HTR-8/SVneo (cell line): ENCODE measurements at regions not wholly inside any gene's neighbourhood (a gene's known extent, or its start where the extent isn't known, plus 50 kb on each side); places are given as distances from the start of the nearest gene placed in this dataset.

ENCODE experiments used
- DNase-seq: peaks from one replicate; pipeline ENCODE4 v3.0.0; 2011; ENCODE audit warnings: low spot score, mixed read lengths; ENCODE audit not compliant: insufficient read length
- FAIRE-seq: peaks from 2 replicates; lab custom pipeline; 2011; peaks lifted over from hg19 to GRCh38; lab: Jason Lieb, UNC

GRCh38 chr5:135729321-135729786, 105.1 kb upstream of the SLC25A48 start:
- FAIRE-seq, result no peak
- no peak for DNase-seq

GRCh38 chr5:135724617-135725016, 109.8 kb upstream of the SLC25A48 start:
- DNase-seq (no peak), FAIRE-seq (no peak)

GRCh38 chr5:135723491-135723890, 111.0 kb upstream of the SLC25A48 start:
- no peak for FAIRE-seq
- DNase-seq, result no peak

GRCh38 chr5:135721548-135722090, 112.8 kb upstream of the SLC25A48 start:
- DNase-seq (no peak), FAIRE-seq (no peak)

- DNase-seq (no peak), FAIRE-seq (no peak)
These were observed 114.3 kb upstream of the SLC25A48 start for GRCh38 chr5:135720191-135720590.

- no peak for DNase-seq
- FAIRE-seq, result no peak
These were observed 114.9 kb upstream of the SLC25A48 start for GRCh38 chr5:135719428-135720063.

- no peak for FAIRE-seq
- DNase-seq, result no peak
These were observed 115.8 kb upstream of the SLC25A48 start for GRCh38 chr5:135718651-135719050.

- FAIRE-seq (no peak), DNase-seq (peak; percentile 21)
These were observed 116.3 kb upstream of the SLC25A48 start for GRCh38 chr5:135718151-135718550.

GRCh38 chr5:135715267-135716055, 119.0 kb upstream of the SLC25A48 start:
- FAIRE-seq (no peak), DNase-seq (no peak)

- no peak for DNase-seq
- no peak for FAIRE-seq
These were observed 120.2 kb upstream of the SLC25A48 start for GRCh38 chr5:135714126-135714894.

- no peak for DNase-seq
- no peak for FAIRE-seq
These were observed 121.1 kb upstream of the SLC25A48 start for GRCh38 chr5:135713161-135713915.

GRCh38 chr5:135711911-135712310, 122.6 kb upstream of the SLC25A48 start:
- FAIRE-seq, result no peak

GRCh38 chr5:135710045-135710675, 124.3 kb upstream of the SLC25A48 start:
- DNase-seq (no peak), FAIRE-seq (no peak)

More at GRCh38 chr5:135711911-135712310, 122.6 kb upstream of the SLC25A48 start:
- DNase-seq, result no peak

GRCh38 chr5:135709208-135709575, 125.3 kb upstream of the SLC25A48 start:
- DNase-seq (no peak), FAIRE-seq (no peak)

- FAIRE-seq (no peak), DNase-seq (no peak)
These were observed 125.8 kb upstream of the SLC25A48 start for GRCh38 chr5:135708481-135709207.

- DNase-seq, result no peak
- no peak for FAIRE-seq
These were observed 127.2 kb upstream of the SLC25A48 start for GRCh38 chr5:135707302-135707701.

GRCh38 chr5:135706893-135707292, 127.6 kb upstream of the SLC25A48 start:
- DNase-seq (no peak), FAIRE-seq (no peak)

GRCh38 chr5:135706474-135706873, 127.7 kb upstream of the CXCL14 start:
- no peak for DNase-seq
- FAIRE-seq, result no peak

GRCh38 chr5:135705941-135706466, 127.2 kb upstream of the CXCL14 start:
- no peak for FAIRE-seq
- DNase-seq, result no peak
